Calu3 (cell line): ENCODE measurements at regions not wholly inside any gene's neighbourhood (a gene's known extent, or its start where the extent isn't known, plus 50 kb on each side); places are given as distances from the start of the nearest gene placed in this dataset.

Source experiments
- BruUV-seq: library from RNA; stranded (reverse); fragments of 400-500 nt; replicated peaks from 2 replicates; lab custom pipeline; 2021; lab: Mats Ljungman, UMichigan
- CTCF ChIA-PET: fragments of 300-600 bp; sonication (Branson Sonifier 250); formaldehyde crosslinking; loops from one replicate; lab custom pipeline; 2022; ENCODE audit warnings: antibody characterized with exemption; lab: Charles Lee
- DNase-seq: peaks from one replicate; pipeline ENCODE4 v3.0.0; 2022
- H3K27ac Mint-ChIP-seq: one replicate; pipeline ENCODE4 v1.8.0; 2022; ENCODE audit warnings: mixed read lengths; ENCODE audit not compliant: unreplicated experiment
- H3K27me3 Mint-ChIP-seq: one replicate; pipeline ENCODE4 v1.8.0; 2022; ENCODE audit warnings: mixed read lengths; ENCODE audit not compliant: unreplicated experiment
- H3K36me3 Mint-ChIP-seq: one replicate; pipeline ENCODE4 v1.8.0; 2022; ENCODE audit warnings: mild to moderate bottlenecking, moderate library complexity, mixed read lengths; ENCODE audit not compliant: insufficient read depth, unreplicated experiment
- H3K4me1 Mint-ChIP-seq: one replicate; pipeline ENCODE4 v1.8.0; 2022; ENCODE audit warnings: mild to moderate bottlenecking, low read depth, mixed read lengths; ENCODE audit not compliant: unreplicated experiment
- H3K4me3 Mint-ChIP-seq: one replicate; pipeline ENCODE4 v1.8.0; 2022; ENCODE audit warnings: mild to moderate bottlenecking, low read depth, moderate library complexity, mixed read lengths; ENCODE audit not compliant: unreplicated experiment
- H3K9me3 Mint-ChIP-seq: one replicate; pipeline ENCODE4 v1.8.0; 2022; ENCODE audit warnings: low read depth, mixed read lengths; ENCODE audit not compliant: unreplicated experiment
- CTCF ChIP-seq: fragments of 200-600 bp; IDR thresholded peaks from one replicate; pipeline ENCODE4 v1.8.0; 2022; ENCODE audit warnings: antibody characterized with exemption; ENCODE audit not compliant: unreplicated experiment
- intact Hi-C: fragments of 100-400 bp; cut with micrococcal nuclease; formaldehyde crosslinking; loops from one replicate; pipeline ENCODE4 v1.10.0; 2022; ENCODE audit not compliant: unreplicated experiment

GRCh38 chr7:25835197-25835596 is 316.8 kb upstream of the NFE2L3 start:
- Mint-ChIP-seq H3K4me3 (no peak overlapping the region), H3K36me3 (no peaks in the 10 kb centered on the region), H3K27ac (no peak overlapping the region), H3K4me1 (no peaks in the 10 kb centered on the region), H3K9me3 (no peaks in the 10 kb centered on the region), H3K27me3 (peaks cover 32% of the 10 kb centered on the region)
- no TSS peak for BruUV-seq
- TF ChIP-seq CTCF, result no peak
- intact Hi-C loops, result no loop called here
- no peak for DNase-seq
- CTCF ChIA-PET, result interaction anchor here (0.5 kb wide), 1 partner anchor 1421 kb away, joined by 5 read pairs; no protein-coding TSS in a partner anchor

GRCh38 chr7:25839084-25839769 is 312.8 kb upstream of the NFE2L3 start:
- DNase-seq, result no peak
- CTCF ChIA-PET, result interaction anchor here (0.6 to 0.9 kb wide), 2 partner anchors 9 to 270 kb away, joined by 3 to 4 read pairs; no protein-coding TSS in a partner anchor
- peak; percentile 63 for TF ChIP-seq CTCF
- H3K27ac Mint-ChIP-seq, result no peak overlapping the region
- no peaks in the 10 kb centered on the region for H3K27me3 Mint-ChIP-seq
- intact Hi-C loops, result no loop called here
- no peaks in the 10 kb centered on the region for H3K36me3 Mint-ChIP-seq
- no peak overlapping the region for H3K4me3 Mint-ChIP-seq
- H3K9me3 Mint-ChIP-seq, result no peaks in the 10 kb centered on the region
- H3K4me1 Mint-ChIP-seq, result no peaks in the 10 kb centered on the region
- no TSS peak for BruUV-seq

- CTCF ChIA-PET, result no interaction called here
- BruUV-seq, result no TSS peak
- no peaks in the 10 kb centered on the region for H3K27me3 Mint-ChIP-seq
- intact Hi-C loops, result no loop called here
- no peaks in the 10 kb centered on the region for H3K36me3 Mint-ChIP-seq
- H3K9me3 Mint-ChIP-seq, result no peaks in the 10 kb centered on the region
- DNase-seq, result no peak
- no peaks in the 10 kb centered on the region for H3K4me1 Mint-ChIP-seq
- TF ChIP-seq CTCF, result no peak
- no peak overlapping the region for H3K4me3 Mint-ChIP-seq
- no peak overlapping the region for H3K27ac Mint-ChIP-seq
Observed at GRCh38 chr7:25840209-25840792, 311.7 kb upstream of the NFE2L3 start.

- no peak for TF ChIP-seq CTCF
- intact Hi-C loops, result no loop called here
- BruUV-seq, result no TSS peak
- no peak overlapping the region for H3K27ac Mint-ChIP-seq
- no peak for DNase-seq
- H3K4me1 Mint-ChIP-seq, result peaks cover 9% of the 10 kb centered on the region
- H3K36me3 Mint-ChIP-seq, result no peaks in the 10 kb centered on the region
- no peaks in the 10 kb centered on the region for H3K27me3 Mint-ChIP-seq
- H3K9me3 Mint-ChIP-seq, result no peaks in the 10 kb centered on the region
- CTCF ChIA-PET, result no interaction called here
- H3K4me3 Mint-ChIP-seq, result no peak overlapping the region
Observed at GRCh38 chr7:25841575-25841974, 310.4 kb upstream of the NFE2L3 start.
